HepG2 (cell line): ENCODE measurements at regions not wholly inside any gene's neighbourhood (a gene's known extent, or its start where the extent isn't known, plus 50 kb on each side); places are given as distances from the start of the nearest gene placed in this dataset.

Experiments used
- BCL6 ChIP-seq: IDR thresholded peaks from 2 replicates; pipeline ENCODE4 v1.6.1; 2016; ENCODE audit warnings: missing genetic modification reagents, missing compliant biosample characterization
- ELF1 ChIP-seq: sonication (generic); formaldehyde crosslinking; IDR thresholded peaks from 2 replicates; pipeline ENCODE4 v1.4.0; 2020; ENCODE audit warnings: missing genetic modification reagents
- HNF4A ChIP-seq: sonication (generic); formaldehyde crosslinking; IDR thresholded peaks from 2 replicates; pipeline ENCODE4 v1.4.0; 2020; ENCODE audit warnings: missing genetic modification reagents
- HOXD1 ChIP-seq: sonication (generic); formaldehyde crosslinking; IDR thresholded peaks from 2 replicates; pipeline ENCODE4 v1.5.0; 2020; ENCODE audit warnings: missing genetic modification reagents
- IKZF1 ChIP-seq: fragments of 450-650 bp; IDR thresholded peaks from 2 replicates; pipeline ENCODE4 v1.7.1; 2016
- NCOA2 ChIP-seq: sonication (generic); formaldehyde crosslinking; IDR thresholded peaks from 2 replicates; pipeline ENCODE4 v1.8.0; 2022; ENCODE audit warnings: inconsistent platforms
- POLR2G ChIP-seq: fragments of 200-400 bp; formaldehyde crosslinking; IDR thresholded peaks from 2 replicates; pipeline ENCODE4 v1.6.1; 2018; ENCODE audit warnings: mild to moderate bottlenecking, low read depth, low read length, moderate library complexity
- SNRNP70 ChIP-seq: fragments of 200-400 bp; formaldehyde crosslinking; IDR thresholded peaks from 2 replicates; pipeline ENCODE4 v1.6.1; 2017; ENCODE audit warnings: mild to moderate bottlenecking, low read depth, low read length, moderate library complexity
- ZBTB21 ChIP-seq: sonication (generic); formaldehyde crosslinking; IDR thresholded peaks from 2 replicates; pipeline ENCODE4 v1.4.0; 2020; ENCODE audit warnings: missing genetic modification reagents
- ZBTB3 ChIP-seq: sonication (generic); formaldehyde crosslinking; IDR thresholded peaks from 2 replicates; pipeline ENCODE4 v1.4.0; 2020; ENCODE audit warnings: low read depth, mild to moderate bottlenecking, moderate library complexity, missing genetic modification reagents, borderline replicate concordance
- ZNF205 ChIP-seq: IDR thresholded peaks from 2 replicates; pipeline ENCODE4 v1.6.1; 2018; ENCODE audit warnings: missing biosample characterization, missing genetic modification reagents
- ZNF224 ChIP-seq: sonication (generic); formaldehyde crosslinking; IDR thresholded peaks from 2 replicates; pipeline ENCODE4 v1.5.0; 2020; ENCODE audit warnings: mild to moderate bottlenecking, missing genetic modification reagents
- ZNF333 ChIP-seq: sonication (generic); formaldehyde crosslinking; IDR thresholded peaks from 2 replicates; pipeline ENCODE4 v1.4.0; 2020; ENCODE audit warnings: mild to moderate bottlenecking, missing genetic modification reagents, borderline replicate concordance
- ZNF549 ChIP-seq: sonication (generic); formaldehyde crosslinking; IDR thresholded peaks from 2 replicates; pipeline ENCODE4 v1.5.0; 2020; ENCODE audit warnings: missing genetic modification reagents
- ZNF816 ChIP-seq: sonication (generic); formaldehyde crosslinking; IDR thresholded peaks from 2 replicates; pipeline ENCODE4 v1.8.0; 2022; ENCODE audit warnings: missing genetic modification reagents, mild to moderate bottlenecking, borderline replicate concordance
- ZSCAN12 ChIP-seq: sonication (generic); formaldehyde crosslinking; IDR thresholded peaks from 2 replicates; pipeline ENCODE4 v1.9.0; 2021; ENCODE audit warnings: mild to moderate bottlenecking, missing genetic modification reagents
- TF ChIP-seq, protein P1 (sequence below): sonication (generic); formaldehyde crosslinking; IDR thresholded peaks from 2 replicates; pipeline ENCODE4 v1.8.1; 2023; ENCODE audit warnings: mild to moderate bottlenecking, missing genetic modification reagents, borderline replicate concordance
- TF ChIP-seq, protein P2 (sequence below): sonication (generic); formaldehyde crosslinking; conservative IDR thresholded peaks from 2 replicates; pipeline ENCODE4 v1.4.0; 2020; ENCODE audit warnings: mild to moderate bottlenecking, missing genetic modification reagents, moderate library complexity
- TF ChIP-seq, protein P3 (sequence below): IDR thresholded peaks from 2 replicates; pipeline ENCODE4 v1.6.1; 2016; ENCODE audit warnings: missing compliant biosample characterization, missing genetic modification reagents, borderline replicate concordance
- TF ChIP-seq, protein P4 (sequence below): sonication (generic); formaldehyde crosslinking; IDR thresholded peaks from 2 replicates; pipeline ENCODE4 v1.4.0; 2020; ENCODE audit warnings: missing genetic modification reagents
- TF ChIP-seq, protein P5 (sequence below): sonication (generic); formaldehyde crosslinking; conservative IDR thresholded peaks from 2 replicates; pipeline ENCODE4 v1.5.0; 2020; ENCODE audit warnings: missing genetic modification reagents

DNA sequence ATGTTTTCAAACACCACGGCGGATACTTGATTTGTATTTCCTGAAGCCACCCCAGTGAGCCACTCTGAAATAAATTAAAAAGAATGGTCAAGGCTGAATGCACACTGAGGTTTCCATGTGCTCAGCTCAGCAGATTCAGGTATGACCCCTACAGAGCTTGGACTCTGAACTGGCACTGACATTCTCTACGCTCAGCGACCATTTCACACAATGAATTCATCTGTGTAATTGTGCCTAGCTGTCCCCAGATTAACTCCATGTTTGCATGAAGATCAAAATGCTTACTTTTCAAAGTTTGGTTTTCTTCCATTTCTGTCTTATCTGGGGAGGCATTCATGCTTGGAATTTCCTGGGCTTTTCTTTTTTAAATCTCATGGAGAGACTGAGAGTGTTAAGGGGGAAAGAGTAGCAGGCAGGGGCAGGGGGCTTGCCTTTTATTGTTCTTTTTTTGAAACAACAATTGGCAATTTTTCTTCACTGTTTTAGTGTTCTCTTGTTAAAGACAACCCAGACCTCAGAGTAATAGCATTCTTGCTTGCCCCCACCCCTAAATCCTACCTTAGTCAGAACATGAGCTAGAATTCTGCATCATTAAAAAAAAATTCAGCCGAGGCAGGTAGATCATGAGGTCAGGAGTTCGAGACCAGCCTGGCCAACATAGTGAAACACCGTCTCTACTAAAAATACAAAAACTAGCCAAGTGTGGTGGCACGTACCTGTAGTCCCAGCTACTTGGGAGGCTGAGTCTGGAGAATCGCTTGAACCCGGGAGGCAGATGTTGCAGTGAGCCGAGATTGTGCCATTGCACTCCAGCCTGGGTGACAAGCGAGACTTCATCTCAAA is 85.5 kb upstream of the HNF1B start (continued):
- TF ChIP-seq ZBTB3 (CRISPR knock-in tag) (no peak), IKZF1 (no peak), HNF4A (CRISPR knock-in tag) (peak; percentile 95), ELF1 (CRISPR knock-in tag) (no peak), HOXD1 (CRISPR knock-in tag) (peak; percentile 53; the same call in 1 of the 2 replicates), ZBTB21 (CRISPR knock-in tag) (no peak), ZNF816 (no peak), ZSCAN12 (CRISPR knock-in tag) (no peak), NCOA2 (CRISPR knock-in tag) (peak; percentile 90), ZNF224 (CRISPR knock-in tag) (no peak), ZNF333 (CRISPR knock-in tag) (no peak), POLR2G (peak; percentile 45; the same call in 1 of the 2 replicates), BCL6 (CRISPR knock-in tag) (peak; percentile 19; the same call in 1 of the 2 replicates), ZNF205 (CRISPR knock-in tag) (no peak), SNRNP70 (no peak), ZNF549 (CRISPR knock-in tag) (no peak)
- TF ChIP-seq, protein P1, sequence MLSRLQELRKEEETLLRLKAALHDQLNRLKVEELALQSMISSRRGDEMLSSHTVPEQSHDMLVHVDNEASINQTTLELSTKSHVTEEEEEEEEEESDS (CRISPR knock-in tag) = no peak
- TF ChIP-seq, protein P2, sequence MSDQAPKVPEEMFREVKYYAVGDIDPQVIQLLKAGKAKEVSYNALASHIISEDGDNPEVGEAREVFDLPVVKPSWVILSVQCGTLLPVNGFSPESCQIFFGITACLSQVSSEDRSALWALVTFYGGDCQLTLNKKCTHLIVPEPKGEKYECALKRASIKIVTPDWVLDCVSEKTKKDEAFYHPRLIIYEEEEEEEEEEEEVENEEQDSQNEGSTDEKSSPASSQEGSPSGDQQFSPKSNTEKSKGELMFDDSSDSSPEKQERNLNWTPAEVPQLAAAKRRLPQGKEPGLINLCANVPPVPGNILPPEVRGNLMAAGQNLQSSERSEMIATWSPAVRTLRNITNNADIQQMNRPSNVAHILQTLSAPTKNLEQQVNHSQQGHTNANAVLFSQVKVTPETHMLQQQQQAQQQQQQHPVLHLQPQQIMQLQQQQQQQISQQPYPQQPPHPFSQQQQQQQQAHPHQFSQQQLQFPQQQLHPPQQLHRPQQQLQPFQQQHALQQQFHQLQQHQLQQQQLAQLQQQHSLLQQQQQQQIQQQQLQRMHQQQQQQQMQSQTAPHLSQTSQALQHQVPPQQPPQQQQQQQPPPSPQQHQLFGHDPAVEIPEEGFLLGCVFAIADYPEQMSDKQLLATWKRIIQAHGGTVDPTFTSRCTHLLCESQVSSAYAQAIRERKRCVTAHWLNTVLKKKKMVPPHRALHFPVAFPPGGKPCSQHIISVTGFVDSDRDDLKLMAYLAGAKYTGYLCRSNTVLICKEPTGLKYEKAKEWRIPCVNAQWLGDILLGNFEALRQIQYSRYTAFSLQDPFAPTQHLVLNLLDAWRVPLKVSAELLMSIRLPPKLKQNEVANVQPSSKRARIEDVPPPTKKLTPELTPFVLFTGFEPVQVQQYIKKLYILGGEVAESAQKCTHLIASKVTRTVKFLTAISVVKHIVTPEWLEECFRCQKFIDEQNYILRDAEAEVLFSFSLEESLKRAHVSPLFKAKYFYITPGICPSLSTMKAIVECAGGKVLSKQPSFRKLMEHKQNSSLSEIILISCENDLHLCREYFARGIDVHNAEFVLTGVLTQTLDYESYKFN (CRISPR knock-in tag) = peak; percentile 90
- TF ChIP-seq, protein P3, sequence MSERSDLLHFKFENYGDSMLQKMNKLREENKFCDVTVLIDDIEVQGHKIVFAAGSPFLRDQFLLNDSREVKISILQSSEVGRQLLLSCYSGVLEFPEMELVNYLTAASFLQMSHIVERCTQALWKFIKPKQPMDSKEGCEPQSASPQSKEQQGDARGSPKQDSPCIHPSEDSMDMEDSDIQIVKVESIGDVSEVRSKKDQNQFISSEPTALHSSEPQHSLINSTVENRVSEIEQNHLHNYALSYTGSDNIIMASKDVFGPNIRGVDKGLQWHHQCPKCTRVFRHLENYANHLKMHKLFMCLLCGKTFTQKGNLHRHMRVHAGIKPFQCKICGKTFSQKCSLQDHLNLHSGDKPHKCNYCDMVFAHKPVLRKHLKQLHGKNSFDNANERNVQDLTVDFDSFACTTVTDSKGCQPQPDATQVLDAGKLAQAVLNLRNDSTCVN (CRISPR knock-in tag) = no peak
- TF ChIP-seq, protein P4, sequence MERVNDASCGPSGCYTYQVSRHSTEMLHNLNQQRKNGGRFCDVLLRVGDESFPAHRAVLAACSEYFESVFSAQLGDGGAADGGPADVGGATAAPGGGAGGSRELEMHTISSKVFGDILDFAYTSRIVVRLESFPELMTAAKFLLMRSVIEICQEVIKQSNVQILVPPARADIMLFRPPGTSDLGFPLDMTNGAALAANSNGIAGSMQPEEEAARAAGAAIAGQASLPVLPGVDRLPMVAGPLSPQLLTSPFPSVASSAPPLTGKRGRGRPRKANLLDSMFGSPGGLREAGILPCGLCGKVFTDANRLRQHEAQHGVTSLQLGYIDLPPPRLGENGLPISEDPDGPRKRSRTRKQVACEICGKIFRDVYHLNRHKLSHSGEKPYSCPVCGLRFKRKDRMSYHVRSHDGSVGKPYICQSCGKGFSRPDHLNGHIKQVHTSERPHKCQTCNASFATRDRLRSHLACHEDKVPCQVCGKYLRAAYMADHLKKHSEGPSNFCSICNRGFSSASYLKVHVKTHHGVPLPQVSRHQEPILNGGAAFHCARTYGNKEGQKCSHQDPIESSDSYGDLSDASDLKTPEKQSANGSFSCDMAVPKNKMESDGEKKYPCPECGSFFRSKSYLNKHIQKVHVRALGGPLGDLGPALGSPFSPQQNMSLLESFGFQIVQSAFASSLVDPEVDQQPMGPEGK = peak; percentile 46; the same call in 1 of the 2 replicates
- TF ChIP-seq, protein P5, sequence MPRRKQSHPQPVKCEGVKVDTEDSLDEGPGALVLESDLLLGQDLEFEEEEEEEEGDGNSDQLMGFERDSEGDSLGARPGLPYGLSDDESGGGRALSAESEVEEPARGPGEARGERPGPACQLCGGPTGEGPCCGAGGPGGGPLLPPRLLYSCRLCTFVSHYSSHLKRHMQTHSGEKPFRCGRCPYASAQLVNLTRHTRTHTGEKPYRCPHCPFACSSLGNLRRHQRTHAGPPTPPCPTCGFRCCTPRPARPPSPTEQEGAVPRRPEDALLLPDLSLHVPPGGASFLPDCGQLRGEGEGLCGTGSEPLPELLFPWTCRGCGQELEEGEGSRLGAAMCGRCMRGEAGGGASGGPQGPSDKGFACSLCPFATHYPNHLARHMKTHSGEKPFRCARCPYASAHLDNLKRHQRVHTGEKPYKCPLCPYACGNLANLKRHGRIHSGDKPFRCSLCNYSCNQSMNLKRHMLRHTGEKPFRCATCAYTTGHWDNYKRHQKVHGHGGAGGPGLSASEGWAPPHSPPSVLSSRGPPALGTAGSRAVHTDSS (CRISPR knock-in tag) = no peak
